ENCODE measurements at regions not wholly inside any gene's neighbourhood (a gene's known extent, or its start where the extent isn't known, plus 50 kb on each side); places are given as distances from the start of the nearest gene placed in this dataset.
"Not testable (repeated sequence)": the region's sequence is repeated elsewhere in the genome, so short reads cannot be mapped to it uniquely, and the experiment has no call there.

- DNase-seq (ENCODE audit: low spot score) = not testable (repeated sequence)
Observed at GRCh38 chr1:29386453-29386852, 150.1 kb downstream of the PTPRU start.

- no peak for DNase-seq (ENCODE audit: low spot score)
Observed at GRCh38 chr1:29385966-29386365, 149.6 kb downstream of the PTPRU start.

GRCh38 chr1:29384496-29385015 lies 148.2 kb downstream of the PTPRU start:
- peak; percentile 5 for DNase-seq (ENCODE audit: low spot score)

DNA sequence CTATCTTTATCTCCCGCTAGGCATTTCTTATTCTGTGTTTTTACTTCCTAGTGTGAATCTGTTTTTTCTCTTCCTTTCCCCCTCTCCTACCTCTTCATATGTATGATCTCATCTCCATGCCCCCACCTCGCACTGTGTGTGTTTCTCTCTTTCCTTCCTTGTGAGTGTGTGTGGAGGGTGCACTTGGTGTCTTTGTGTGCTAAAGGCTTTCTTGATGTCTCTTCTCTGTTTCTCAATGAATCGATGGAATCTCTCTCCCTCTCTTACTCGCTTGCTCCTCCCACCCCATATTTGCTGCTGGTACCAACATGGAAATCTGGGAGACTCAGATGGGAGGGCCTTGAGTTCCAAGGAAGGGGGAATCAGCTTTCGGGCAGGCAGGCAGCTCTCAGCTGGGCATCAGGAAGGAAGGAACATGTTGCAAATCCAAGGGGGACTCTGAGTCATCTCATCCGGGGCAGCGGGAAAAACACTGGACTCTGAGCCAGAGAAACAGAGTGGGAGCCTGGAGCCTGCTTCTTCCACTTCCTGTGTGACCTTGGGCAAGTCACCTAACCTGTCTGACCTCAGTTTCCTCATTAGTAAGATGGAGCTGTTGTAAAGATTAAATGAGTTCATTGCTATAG lies 147.5 kb downstream of the PTPRU start:
- no peak for DNase-seq (ENCODE audit: low spot score)

DNA sequence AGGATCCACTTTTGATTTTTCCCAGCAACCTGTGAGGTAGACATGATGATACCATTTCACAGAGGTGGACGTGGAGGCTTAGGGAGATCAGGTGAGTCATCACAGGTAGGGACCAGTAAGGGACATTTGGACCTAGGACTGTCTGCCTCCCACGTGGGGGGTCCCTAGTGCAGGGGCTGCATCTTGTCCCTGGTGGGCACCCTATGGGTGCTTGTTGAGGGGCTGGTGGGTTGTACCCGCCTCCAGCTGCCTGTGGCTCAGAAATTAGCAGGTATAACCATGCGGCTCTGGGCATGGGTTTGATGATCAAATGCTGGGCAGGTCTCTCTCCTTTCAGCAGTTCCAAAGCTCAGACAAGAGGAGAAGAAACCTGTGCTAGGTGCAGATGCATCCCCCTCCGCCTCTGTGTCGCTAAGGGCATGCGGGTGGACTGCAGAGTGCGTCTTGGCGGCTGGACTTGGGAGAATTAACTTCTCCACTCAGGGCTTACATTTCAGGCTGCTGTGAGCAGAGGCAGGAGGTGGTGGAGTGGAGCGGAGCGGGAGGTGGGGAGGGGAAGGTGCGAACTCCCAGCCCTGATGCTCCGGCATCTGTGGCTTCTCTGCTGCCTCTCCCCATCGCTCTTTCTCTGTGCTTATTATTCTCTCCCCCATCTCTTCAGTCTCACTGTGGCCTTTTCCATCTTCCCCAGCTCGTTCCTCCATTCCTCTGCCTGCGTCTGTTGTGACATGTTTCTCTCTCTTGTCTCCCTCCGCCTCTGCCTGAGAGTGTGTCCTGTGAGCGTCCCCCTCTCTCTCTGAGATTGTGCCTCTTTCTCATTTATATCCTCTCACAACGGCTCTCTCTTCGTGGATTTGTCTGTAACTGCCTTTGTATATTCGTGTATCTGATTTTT lies 146.8 kb downstream of the PTPRU start:
- DNase-seq (ENCODE audit: low spot score) = no peak

GRCh38 chr1:29381426-29381825 lies 145.1 kb downstream of the PTPRU start:
- no peak for DNase-seq (ENCODE audit: low spot score)

GRCh38 chr1:29380532-29380931 lies 144.2 kb downstream of the PTPRU start:
- peak; percentile 3 for DNase-seq (ENCODE audit: low spot score)

GRCh38 chr1:29379443-29380073 lies 143.2 kb downstream of the PTPRU start:
- DNase-seq (ENCODE audit: low spot score) = peak; percentile 77
